ENCODE measurements at regions not wholly inside any gene's neighbourhood (a gene's known extent, or its start where the extent isn't known, plus 50 kb on each side); places are given as distances from the start of the nearest gene placed in this dataset.

- Mint-ChIP-seq H3K27me3 (ENCODE audit: unreplicated experiment) (no peaks in the 10 kb centered on the region), H3K4me1 (ENCODE audit: low read depth, unreplicated experiment) (no peaks in the 10 kb centered on the region), H3K27ac (ENCODE audit: unreplicated experiment) (no peak overlapping the region), H3K9me3 (ENCODE audit: unreplicated experiment) (peaks cover 2% of the 10 kb centered on the region), H3K4me3 (ENCODE audit: unreplicated experiment) (no peak overlapping the region), H3K36me3 (ENCODE audit: unreplicated experiment) (no peaks in the 10 kb centered on the region)
- no peak for DNase-seq
- no peak for TF ChIP-seq CTCF (IDR thresholded peaks at IDR 0.05; ENCODE audit: partially characterized antibody, unreplicated experiment)
Measured at GRCh38 chr3:187586226-187586625, 84.0 kb downstream of the SST start.

- Mint-ChIP-seq H3K9me3 (ENCODE audit: unreplicated experiment) (peaks cover 3% of the 10 kb centered on the region), H3K36me3 (ENCODE audit: unreplicated experiment) (no peaks in the 10 kb centered on the region), H3K27me3 (ENCODE audit: unreplicated experiment) (peaks cover 1% of the 10 kb centered on the region), H3K4me1 (ENCODE audit: low read depth, unreplicated experiment) (no peaks in the 10 kb centered on the region), H3K27ac (ENCODE audit: unreplicated experiment) (no peak overlapping the region), H3K4me3 (ENCODE audit: unreplicated experiment) (no peak overlapping the region)
- DNase-seq: no peak
- TF ChIP-seq CTCF (IDR thresholded peaks at IDR 0.05; ENCODE audit: partially characterized antibody, unreplicated experiment): no peak
Measured at GRCh38 chr3:187572441-187572840, 97.8 kb downstream of the SST start.

- no peak for TF ChIP-seq CTCF (IDR thresholded peaks at IDR 0.05; ENCODE audit: partially characterized antibody, unreplicated experiment)
- Mint-ChIP-seq H3K27me3 (ENCODE audit: unreplicated experiment) (peaks cover 1% of the 10 kb centered on the region), H3K27ac (ENCODE audit: unreplicated experiment) (no peak overlapping the region)
Measured at GRCh38 chr3:187571701-187572100, 98.5 kb downstream of the SST start.

GRCh38 chr3:187570776-187571175 is 99.4 kb downstream of the SST start:
- Mint-ChIP-seq H3K27me3 (ENCODE audit: unreplicated experiment) (peaks cover 1% of the 10 kb centered on the region), H3K9me3 (ENCODE audit: unreplicated experiment) (peaks cover 3% of the 10 kb centered on the region), H3K36me3 (ENCODE audit: unreplicated experiment) (no peaks in the 10 kb centered on the region), H3K27ac (ENCODE audit: unreplicated experiment) (no peak overlapping the region), H3K4me1 (ENCODE audit: low read depth, unreplicated experiment) (no peaks in the 10 kb centered on the region), H3K4me3 (ENCODE audit: unreplicated experiment) (no peak overlapping the region)
- DNase-seq: no peak
- no peak for TF ChIP-seq CTCF (IDR thresholded peaks at IDR 0.05; ENCODE audit: partially characterized antibody, unreplicated experiment)

More at GRCh38 chr3:187571701-187572100, 98.5 kb downstream of the SST start:
- DNase-seq: no peak
- H3K36me3 Mint-ChIP-seq (ENCODE audit: unreplicated experiment): no peaks in the 10 kb centered on the region
- H3K4me1 Mint-ChIP-seq (ENCODE audit: low read depth, unreplicated experiment): no peaks in the 10 kb centered on the region
- no peak overlapping the region for H3K4me3 Mint-ChIP-seq (ENCODE audit: unreplicated experiment)
- peaks cover 3% of the 10 kb centered on the region for H3K9me3 Mint-ChIP-seq (ENCODE audit: unreplicated experiment)

- Mint-ChIP-seq H3K27me3 (ENCODE audit: unreplicated experiment) (peaks cover under 1% of the 10 kb centered on the region), H3K36me3 (ENCODE audit: unreplicated experiment) (no peaks in the 10 kb centered on the region), H3K9me3 (ENCODE audit: unreplicated experiment) (peaks cover 5% of the 10 kb centered on the region), H3K27ac (ENCODE audit: unreplicated experiment) (no peak overlapping the region), H3K4me1 (ENCODE audit: low read depth, unreplicated experiment) (no peaks in the 10 kb centered on the region), H3K4me3 (ENCODE audit: unreplicated experiment) (no peak overlapping the region)
- no peak for TF ChIP-seq CTCF (IDR thresholded peaks at IDR 0.05; ENCODE audit: partially characterized antibody, unreplicated experiment)
- DNase-seq: no peak
Measured at GRCh38 chr3:187568171-187568570, 102.0 kb downstream of the SST start.
